ENCODE measurements at regions not wholly inside any gene's neighbourhood (a gene's known extent, or its start where the extent isn't known, plus 50 kb on each side); places are given as distances from the start of the nearest gene placed in this dataset.

DNA sequence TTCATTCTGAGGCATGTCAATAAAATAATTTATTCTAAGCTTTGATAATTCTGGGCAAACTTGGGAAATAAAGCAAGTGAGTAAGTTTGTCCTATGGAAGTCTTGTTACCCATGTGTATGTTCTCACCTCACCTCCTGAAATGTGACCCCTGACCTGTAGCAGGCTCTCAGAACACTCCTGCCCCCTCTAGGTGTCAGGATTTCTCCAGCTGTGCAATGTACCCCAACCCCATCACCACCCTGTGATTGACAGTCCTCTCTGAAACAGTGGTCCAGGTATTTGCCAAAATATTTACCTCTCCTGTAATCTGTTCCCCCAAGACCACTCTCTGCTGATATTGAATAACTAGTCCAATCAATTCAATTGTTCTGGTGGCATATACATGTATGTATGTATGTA, 122.6 kb upstream of the PTER start:
- no peak overlapping the region for H3K4me3 ChIP-seq (ENCODE audit: low read depth, low read length)
- ChIA-PET CTCF (no interaction called here), POLR2A (no interaction called here)
- 0 out of 2 replicates have a peak, but pooled peaks cover 3% of the 10 kb centered on the region for H3K9me3 ChIP-seq (ENCODE audit: control insufficient read depth, insufficient read depth, low read length)
- no peak overlapping the region for H3K27ac ChIP-seq (ENCODE audit: low read depth, low read length)
- TF ChIP-seq, protein P1, sequence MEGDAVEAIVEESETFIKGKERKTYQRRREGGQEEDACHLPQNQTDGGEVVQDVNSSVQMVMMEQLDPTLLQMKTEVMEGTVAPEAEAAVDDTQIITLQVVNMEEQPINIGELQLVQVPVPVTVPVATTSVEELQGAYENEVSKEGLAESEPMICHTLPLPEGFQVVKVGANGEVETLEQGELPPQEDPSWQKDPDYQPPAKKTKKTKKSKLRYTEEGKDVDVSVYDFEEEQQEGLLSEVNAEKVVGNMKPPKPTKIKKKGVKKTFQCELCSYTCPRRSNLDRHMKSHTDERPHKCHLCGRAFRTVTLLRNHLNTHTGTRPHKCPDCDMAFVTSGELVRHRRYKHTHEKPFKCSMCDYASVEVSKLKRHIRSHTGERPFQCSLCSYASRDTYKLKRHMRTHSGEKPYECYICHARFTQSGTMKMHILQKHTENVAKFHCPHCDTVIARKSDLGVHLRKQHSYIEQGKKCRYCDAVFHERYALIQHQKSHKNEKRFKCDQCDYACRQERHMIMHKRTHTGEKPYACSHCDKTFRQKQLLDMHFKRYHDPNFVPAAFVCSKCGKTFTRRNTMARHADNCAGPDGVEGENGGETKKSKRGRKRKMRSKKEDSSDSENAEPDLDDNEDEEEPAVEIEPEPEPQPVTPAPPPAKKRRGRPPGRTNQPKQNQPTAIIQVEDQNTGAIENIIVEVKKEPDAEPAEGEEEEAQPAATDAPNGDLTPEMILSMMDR (IDR thresholded peaks at IDR 0.05; ENCODE audit: low read depth, low read length): no peak
- no peak for DNase-seq (ENCODE audit: low read depth, low spot score)
- no peaks in the 10 kb centered on the region for H3K27me3 ChIP-seq (ENCODE audit: control insufficient read depth, insufficient read depth, low read length)

- DNase-seq (ENCODE audit: low read depth, low spot score): no peak
- no peak overlapping the region for H3K27ac ChIP-seq (ENCODE audit: low read depth, low read length)
- no peaks in the 10 kb centered on the region for H3K27me3 ChIP-seq (ENCODE audit: control insufficient read depth, insufficient read depth, low read length)
- 0 out of 2 replicates have a peak, but pooled peaks cover 3% of the 10 kb centered on the region for H3K9me3 ChIP-seq (ENCODE audit: control insufficient read depth, insufficient read depth, low read length)
- TF ChIP-seq, protein P1 (IDR thresholded peaks at IDR 0.05; ENCODE audit: low read depth, low read length): no peak
- ChIA-PET CTCF (interaction anchor here (0.6 kb wide), 1 partner anchor 69 kb away, joined by 3 read pairs; no protein-coding TSS in a partner anchor), POLR2A (no interaction called here)
- H3K4me3 ChIP-seq (ENCODE audit: low read depth, low read length): no peak overlapping the region
These were observed 119.9 kb upstream of the PTER start for GRCh38 chr10:16316733-16317390.

GRCh38 chr10:16341637-16342036, 95.2 kb upstream of the PTER start:
- CTCF ChIA-PET: no interaction called here

GRCh38 chr10:16348891-16349290, 87.9 kb upstream of the PTER start:
- TF ChIP-seq, protein P1 (IDR thresholded peaks at IDR 0.05; ENCODE audit: low read depth, low read length): no peak
- CTCF ChIA-PET: no interaction called here
- H3K27me3 ChIP-seq (ENCODE audit: control insufficient read depth, insufficient read depth, low read length): no peaks in the 10 kb centered on the region
- no peak overlapping the region for H3K4me3 ChIP-seq (ENCODE audit: low read depth, low read length)
- no peak overlapping the region for H3K27ac ChIP-seq (ENCODE audit: low read depth, low read length)
- POLR2A ChIA-PET: no interaction called here
- H3K9me3 ChIP-seq (ENCODE audit: control insufficient read depth, insufficient read depth, low read length): peaks cover 13% of the 10 kb centered on the region
- no peak for DNase-seq (ENCODE audit: low read depth, low spot score)

More at GRCh38 chr10:16341637-16342036, 95.2 kb upstream of the PTER start:
- TF ChIP-seq, protein P1 (IDR thresholded peaks at IDR 0.05; ENCODE audit: low read depth, low read length): no peak
- no peak overlapping the region for H3K27ac ChIP-seq (ENCODE audit: low read depth, low read length)
- H3K4me3 ChIP-seq (ENCODE audit: low read depth, low read length): no peak overlapping the region
- DNase-seq (ENCODE audit: low read depth, low spot score): no peak
- POLR2A ChIA-PET: no interaction called here
- peaks cover 8% of the 10 kb centered on the region for H3K9me3 ChIP-seq (ENCODE audit: control insufficient read depth, insufficient read depth, low read length)
- no peaks in the 10 kb centered on the region for H3K27me3 ChIP-seq (ENCODE audit: control insufficient read depth, insufficient read depth, low read length)

DNA sequence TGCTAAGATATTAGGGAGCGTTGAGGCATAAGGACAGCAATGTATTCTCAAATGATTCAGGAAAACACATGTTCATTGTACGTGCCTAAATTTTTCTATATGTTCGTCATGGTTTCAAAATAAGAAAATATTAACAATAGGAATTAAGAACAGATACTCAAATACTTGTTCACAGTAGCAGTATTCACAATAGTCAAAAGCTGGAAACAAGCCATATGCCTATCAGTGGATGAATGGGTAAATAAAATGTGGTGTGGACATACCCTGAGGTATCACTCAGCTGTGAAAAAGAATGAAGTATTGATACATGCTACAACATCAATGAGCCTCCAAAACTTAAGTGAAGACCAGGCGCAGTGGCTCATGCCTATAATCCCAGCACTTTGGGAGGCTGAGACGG, 84.7 kb upstream of the PTER start:
- peaks cover 4% of the 10 kb centered on the region for H3K9me3 ChIP-seq (ENCODE audit: control insufficient read depth, insufficient read depth, low read length)
- CTCF ChIA-PET: no interaction called here
- POLR2A ChIA-PET: no interaction called here
- no peak overlapping the region for H3K4me3 ChIP-seq (ENCODE audit: low read depth, low read length)
- TF ChIP-seq, protein P1 (IDR thresholded peaks at IDR 0.05; ENCODE audit: low read depth, low read length): no peak
- H3K27ac ChIP-seq (ENCODE audit: low read depth, low read length): no peak overlapping the region
- H3K27me3 ChIP-seq (ENCODE audit: control insufficient read depth, insufficient read depth, low read length): no peaks in the 10 kb centered on the region
- no peak for DNase-seq (ENCODE audit: low read depth, low spot score)
